HG03280 (cell line): ENCODE measurements at regions not wholly inside any gene's neighbourhood (a gene's known extent, or its start where the extent isn't known, plus 50 kb on each side); places are given as distances from the start of the nearest gene placed in this dataset.

Experiments
- ATAC-seq: cut with Tn5 transposase; IDR thresholded peaks from one replicate; pipeline ENCODE4 v1.9.1; 2021; ENCODE audit warnings: mild to moderate bottlenecking, moderate library complexity; ENCODE audit not compliant: unreplicated experiment

DNA sequence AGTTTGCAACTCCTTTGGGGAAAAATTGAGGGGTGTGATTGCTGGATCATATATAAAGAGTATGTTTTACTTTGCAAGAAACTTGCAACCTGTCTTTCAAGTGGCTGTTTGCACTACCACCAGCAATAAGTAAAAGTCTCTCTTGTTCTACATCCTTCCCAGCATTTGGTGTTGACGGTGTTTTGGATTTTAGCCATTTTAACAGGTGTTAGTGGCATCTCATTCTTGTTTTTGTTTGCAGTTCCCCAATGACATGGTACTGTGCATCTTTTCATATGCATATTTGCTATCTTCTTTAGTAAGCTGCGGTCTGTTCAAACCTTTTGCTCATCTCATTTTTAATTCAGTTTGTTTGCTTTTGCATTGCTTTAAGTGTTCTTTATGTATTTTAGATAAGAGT is 535.5 kb downstream of the LRRIQ3 start:
- no peak for ATAC-seq

DNA sequence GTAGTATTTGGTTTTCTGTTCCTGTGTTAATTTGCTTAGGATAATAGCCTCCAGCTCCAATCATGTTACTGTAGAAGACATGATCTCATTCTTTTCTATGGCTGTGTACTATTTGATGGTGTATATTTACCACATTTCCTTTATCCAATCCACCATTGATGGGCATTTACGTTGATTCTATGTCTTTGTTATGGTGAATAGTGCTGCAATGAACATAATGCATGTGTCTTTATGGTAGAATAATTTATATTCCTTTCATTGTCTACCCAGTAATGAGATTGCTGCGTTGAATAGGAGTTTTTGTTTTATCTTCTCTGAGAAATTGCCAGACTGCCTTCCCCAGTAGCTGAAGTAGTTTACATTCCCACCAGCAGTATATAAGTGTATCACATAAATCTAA is 538.8 kb downstream of the LRRIQ3 start:
- ATAC-seq, result no peak

- ATAC-seq, result no peak
These were observed 543.3 kb downstream of the LRRIQ3 start for GRCh38 chr1:73654714-73655113.

GRCh38 chr1:73644198-73644597 is 553.8 kb downstream of the LRRIQ3 start:
- no peak for ATAC-seq

- ATAC-seq, result no peak
These were observed 558.5 kb downstream of the LRRIQ3 start for GRCh38 chr1:73639494-73639893.

DNA sequence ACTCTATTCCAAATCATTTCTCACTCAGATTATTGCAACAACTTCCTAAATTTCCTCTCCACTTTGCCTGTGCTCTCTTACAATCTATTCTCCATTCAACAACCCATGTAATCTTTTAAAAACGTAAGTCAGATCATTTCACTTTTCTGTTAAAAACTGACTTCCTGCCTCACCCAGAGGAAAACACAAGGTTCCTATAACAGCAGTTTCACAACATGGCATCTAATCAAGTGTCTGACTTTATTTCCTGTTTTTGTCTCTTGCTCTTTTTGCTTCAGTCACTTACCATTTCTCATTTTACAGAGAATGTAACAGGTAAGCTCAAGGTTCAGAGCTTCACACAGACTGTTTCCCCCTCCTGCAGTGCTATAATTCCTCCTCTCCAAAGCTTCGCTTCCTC is 560.7 kb downstream of the LRRIQ3 start:
- no peak for ATAC-seq

- no peak for ATAC-seq
These were observed 563.0 kb downstream of the LRRIQ3 start for GRCh38 chr1:73635021-73635420.

GRCh38 chr1:73627723-73628122 is 570.3 kb downstream of the LRRIQ3 start:
- no peak for ATAC-seq

DNA sequence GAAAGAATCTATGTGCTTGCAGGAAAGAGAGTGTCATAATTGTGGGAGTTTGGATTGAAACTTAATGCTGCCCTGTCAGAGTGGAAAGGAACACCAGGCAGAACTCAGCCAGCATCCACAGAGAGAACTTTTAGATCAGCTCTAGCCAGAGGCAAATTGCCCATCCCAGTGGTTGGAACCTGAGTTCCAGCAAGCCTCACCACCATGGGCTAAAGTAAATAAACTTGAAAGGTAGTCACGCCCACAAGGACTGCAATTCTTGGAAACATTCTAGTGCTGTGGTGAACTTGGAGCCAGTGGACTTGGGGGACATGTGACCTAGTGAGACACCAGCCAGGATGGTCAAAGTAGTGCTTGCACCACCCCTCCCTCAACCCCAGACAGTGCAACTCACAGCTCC is 571.6 kb downstream of the LRRIQ3 start:
- no peak for ATAC-seq

GRCh38 chr1:73623946-73624345 is 574.0 kb downstream of the LRRIQ3 start:
- ATAC-seq, result no peak

DNA sequence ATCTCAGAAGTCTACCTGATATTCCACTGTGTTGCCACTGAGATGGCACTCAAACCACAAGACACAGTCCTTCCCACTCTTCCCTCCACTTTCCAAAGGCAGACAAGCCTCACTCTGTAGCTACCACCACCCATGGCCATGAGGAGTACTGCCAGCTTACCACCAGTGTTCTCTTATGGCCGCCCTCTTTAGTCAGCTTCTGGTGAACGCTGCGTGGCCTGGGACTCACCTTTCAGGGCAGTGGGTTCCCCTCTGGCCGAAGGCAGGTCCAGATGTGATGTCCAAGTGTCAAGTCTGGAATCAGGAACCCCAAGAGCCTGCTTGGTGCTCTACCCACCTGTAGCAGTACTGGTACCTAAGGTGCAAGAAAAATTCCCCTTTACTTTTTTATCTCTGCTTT is 580.8 kb downstream of the LRRIQ3 start:
- no peak for ATAC-seq

DNA sequence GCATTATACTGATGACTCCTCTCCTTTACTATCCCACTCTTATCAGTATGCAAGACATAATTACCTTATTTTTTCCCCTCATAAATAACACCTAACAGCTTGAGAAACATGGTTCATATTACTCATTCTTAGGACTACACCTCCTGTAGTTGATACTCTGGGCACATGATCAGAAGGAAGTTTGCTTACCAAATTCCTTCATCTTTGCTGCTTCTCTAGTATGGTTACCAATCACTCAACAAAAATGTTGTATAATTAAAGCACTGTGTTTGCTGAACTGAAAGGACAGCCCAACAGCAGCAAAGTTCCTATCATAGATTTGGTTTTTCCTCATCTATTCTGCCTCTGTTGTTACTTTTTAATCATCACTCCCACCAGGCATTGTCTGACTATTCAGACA is 586.3 kb downstream of the LRRIQ3 start:
- no peak for ATAC-seq

DNA sequence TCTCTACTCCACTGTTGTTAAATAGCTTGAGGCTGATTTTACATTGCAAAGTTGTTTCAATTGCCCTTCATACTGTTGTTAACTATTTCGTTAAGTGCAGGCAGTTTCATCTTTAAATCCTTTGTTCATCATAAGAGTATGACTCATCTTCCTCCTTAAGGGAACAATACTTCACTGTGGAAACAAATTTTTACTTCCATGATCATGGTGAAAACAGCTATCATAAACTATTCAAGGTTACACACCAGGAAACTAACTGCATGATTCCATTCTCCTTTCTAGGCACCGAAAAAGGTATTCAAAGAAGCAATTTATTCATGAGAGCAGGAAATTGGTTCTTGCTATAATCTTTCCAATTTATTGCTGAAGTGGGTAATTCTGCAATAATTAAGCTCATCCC is 593.2 kb downstream of the LRRIQ3 start:
- no peak for ATAC-seq

DNA sequence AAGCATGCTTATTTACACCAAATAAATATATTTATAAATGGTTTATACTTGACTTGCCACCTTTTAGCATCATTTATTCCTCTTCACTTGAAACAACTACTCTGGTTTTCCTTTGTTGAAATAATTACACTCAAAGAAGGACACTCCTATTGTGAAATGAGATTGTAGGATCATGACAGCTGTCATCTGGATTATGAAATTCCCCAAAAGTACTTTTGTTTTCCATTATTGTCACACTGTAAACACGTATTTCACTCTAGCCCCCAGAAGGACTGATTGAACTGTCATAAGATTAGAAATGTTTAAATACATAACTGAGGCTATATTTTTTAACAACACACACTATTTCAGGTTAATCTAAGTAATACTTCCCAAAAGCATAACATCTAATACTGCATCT is 593.8 kb downstream of the LRRIQ3 start:
- no peak for ATAC-seq

- ATAC-seq, result no peak
These were observed 604.2 kb downstream of the LRRIQ3 start for GRCh38 chr1:73593804-73594203.

DNA sequence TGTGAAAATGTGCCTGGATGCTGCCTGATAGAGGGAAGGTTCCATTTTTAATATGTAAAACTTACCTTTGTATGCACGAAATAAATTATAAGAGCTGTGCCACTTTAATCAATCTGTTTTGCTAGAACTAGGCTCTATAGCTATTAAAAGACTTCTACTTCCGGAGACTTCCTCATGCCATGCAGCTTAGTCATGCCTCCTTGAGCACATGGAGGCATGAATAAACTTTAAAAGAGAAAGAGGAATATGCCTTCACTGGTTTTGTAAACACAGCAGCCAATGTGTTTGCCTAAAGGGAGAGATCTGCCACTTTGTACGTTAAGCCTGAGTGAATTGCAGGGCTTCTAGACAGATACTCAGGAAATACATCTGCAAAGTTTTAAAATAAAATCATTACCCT is 604.6 kb downstream of the LRRIQ3 start:
- ATAC-seq, result no peak

DNA sequence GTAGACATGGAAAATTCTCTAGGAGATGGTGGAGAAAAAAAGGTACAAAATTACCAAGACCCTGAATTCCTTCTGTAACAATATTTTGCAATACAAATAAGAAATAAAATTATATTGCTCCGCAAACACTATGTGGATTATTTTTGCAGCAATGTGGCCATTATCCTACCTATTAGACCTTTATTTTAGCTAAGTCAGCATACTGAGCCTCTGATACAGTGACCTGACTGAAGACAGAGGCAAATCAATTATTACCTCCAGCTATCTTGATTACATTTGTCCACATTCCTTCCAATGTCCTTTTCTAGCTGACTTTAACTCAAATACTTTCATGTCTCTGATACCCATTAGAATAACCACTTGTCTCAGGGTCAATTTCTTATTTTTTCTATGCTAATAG is 610.9 kb downstream of the LRRIQ3 start:
- no peak for ATAC-seq

GRCh38 chr1:73577206-73577605 is 620.8 kb downstream of the LRRIQ3 start:
- ATAC-seq, result no peak

- ATAC-seq, result no peak
These were observed 621.9 kb downstream of the LRRIQ3 start for GRCh38 chr1:73576083-73576482.

DNA sequence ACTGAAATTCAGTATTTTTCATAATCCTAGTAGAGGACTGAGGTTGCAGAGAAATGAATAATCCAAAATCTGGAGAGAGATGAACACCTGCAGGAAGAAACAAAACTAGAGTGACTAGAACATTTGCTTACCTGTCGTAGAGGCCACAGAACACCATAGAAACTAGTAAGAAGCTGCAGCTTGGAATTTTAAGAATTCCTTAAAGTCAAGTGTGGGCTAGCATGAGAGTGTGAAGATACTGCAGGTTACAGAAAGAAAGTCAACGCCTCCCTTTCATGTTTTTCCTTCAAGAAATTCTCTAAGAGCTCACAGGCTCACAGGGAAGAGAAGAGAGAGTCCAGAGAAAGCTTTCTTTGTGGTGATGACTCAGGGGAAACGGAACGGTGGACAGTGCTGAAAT is 633.7 kb downstream of the LRRIQ3 start:
- no peak for ATAC-seq

GRCh38 chr1:73556270-73556669 is 641.7 kb downstream of the LRRIQ3 start:
- ATAC-seq, result no peak

DNA sequence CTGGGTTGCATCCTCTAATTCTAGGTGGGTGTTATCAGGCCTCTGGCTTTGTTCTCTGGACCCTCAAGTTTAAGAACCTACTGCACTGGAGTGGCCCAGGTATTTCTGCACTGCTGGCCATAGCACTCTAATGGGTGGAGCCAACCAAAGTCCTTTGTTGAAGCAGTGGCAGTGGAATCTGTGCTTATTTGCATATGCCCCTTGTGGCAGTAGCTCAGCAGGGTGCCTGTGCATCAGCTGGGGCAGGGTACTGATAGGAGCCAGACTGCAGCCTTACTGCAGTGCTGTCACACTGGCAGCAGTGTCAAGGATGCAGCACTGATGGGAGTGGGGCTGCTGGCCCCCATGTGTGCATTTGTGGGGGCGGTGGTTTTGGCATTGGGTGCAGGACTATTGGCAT is 660.6 kb downstream of the LRRIQ3 start:
- no peak for ATAC-seq

DNA sequence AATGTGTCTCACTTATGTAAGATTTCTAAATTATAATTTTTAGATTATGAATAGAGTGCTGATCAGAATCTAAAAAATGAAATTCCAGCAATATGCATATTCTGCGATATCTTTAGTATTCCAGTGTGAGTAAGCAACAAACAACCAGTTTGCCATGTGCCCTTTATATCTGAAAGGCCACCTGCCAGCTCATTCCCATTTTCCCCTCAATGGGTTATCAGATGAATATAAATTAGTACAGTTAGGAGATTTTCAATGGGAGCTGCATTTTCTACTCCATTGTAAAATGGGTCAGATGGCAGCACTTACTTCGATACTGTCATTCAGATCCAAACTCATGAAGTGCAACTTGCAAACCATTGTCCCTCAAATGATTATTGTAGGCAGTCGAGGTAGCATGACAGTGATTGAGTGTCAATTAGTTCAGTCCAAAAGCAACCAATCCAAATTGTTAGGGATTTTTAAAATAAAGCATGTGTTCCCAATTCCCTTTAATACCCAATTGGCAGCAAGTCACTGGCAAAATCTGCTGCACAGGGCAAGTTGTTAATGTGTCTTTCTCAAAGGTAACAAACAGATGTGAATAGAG is 680.3 kb downstream of the LRRIQ3 start:
- no peak for ATAC-seq

GRCh38 chr1:73516451-73516850 is 681.5 kb downstream of the LRRIQ3 start:
- ATAC-seq, result no peak
